Osteoblast (primary cell): ENCODE measurements at regions not wholly inside any gene's neighbourhood (a gene's known extent, or its start where the extent isn't known, plus 50 kb on each side); places are given as distances from the start of the nearest gene placed in this dataset.
"Not testable (repeated sequence)": the region's sequence is repeated elsewhere in the genome, so short reads cannot be mapped to it uniquely, and the experiment has no call there.

Experiments used
- DNase-seq: peaks from one replicate; pipeline ENCODE4 v3.0.0; 2011; ENCODE audit warnings: low spot score, mixed read lengths; ENCODE audit not compliant: insufficient read length; ENCODE audit errors: missing footprints
- H2AFZ ChIP-seq: 2 replicates; pipeline ENCODE4 v1.6.0; 2011; ENCODE audit warnings: mild to moderate bottlenecking, low read length
- H3K27ac ChIP-seq: 2 replicates; pipeline ENCODE4 v1.5.1; 2011; ENCODE audit warnings: mild to moderate bottlenecking, low read depth, low read length, moderate library complexity
- H3K27me3 ChIP-seq: 2 replicates; pipeline ENCODE4 v1.6.0; 2012; ENCODE audit warnings: mild to moderate bottlenecking, control low read depth, inconsistent platforms, low read length, moderate library complexity; ENCODE audit not compliant: insufficient read depth
- H3K36me3 ChIP-seq: 2 replicates; pipeline ENCODE4 v1.5.1; 2011; ENCODE audit warnings: mild to moderate bottlenecking, low read length, control low read depth, moderate library complexity; ENCODE audit not compliant: insufficient read depth
- H3K4me1 ChIP-seq: 2 replicates; pipeline ENCODE4 v1.5.1; 2011; ENCODE audit warnings: mild to moderate bottlenecking, low read length, control low read depth, moderate library complexity; ENCODE audit not compliant: insufficient read depth
- H3K4me2 ChIP-seq: 2 replicates; pipeline ENCODE4 v1.6.0; 2011; ENCODE audit warnings: mild to moderate bottlenecking, low read length; ENCODE audit not compliant: insufficient read depth
- H3K4me3 ChIP-seq: fragments of 200-600 bp; sonication (generic); 3 replicates; pipeline ENCODE4 v1.5.1; 2012; ENCODE audit warnings: mild to moderate bottlenecking, low read length, inconsistent platforms; ENCODE audit not compliant: insufficient read depth
- H3K79me2 ChIP-seq: 2 replicates; pipeline ENCODE4 v1.6.0; 2012; ENCODE audit warnings: mild to moderate bottlenecking, low read length, control low read depth, inconsistent platforms; ENCODE audit not compliant: insufficient read depth
- H3K9me3 ChIP-seq: 2 replicates; pipeline ENCODE4 v1.5.1; 2011; ENCODE audit warnings: low read depth, low read length, control low read depth
- H4K20me1 ChIP-seq: 2 replicates; pipeline ENCODE4 v1.6.0; 2012; ENCODE audit warnings: mild to moderate bottlenecking, low read length, control low read depth; ENCODE audit not compliant: insufficient read depth

GRCh38 chr4:49117951-49118350 is 131.9 kb downstream of the CWH43 start:
- not testable (repeated sequence) for DNase-seq, H3K27ac ChIP-seq, H3K4me1 ChIP-seq, H3K27me3 ChIP-seq, H3K4me2 ChIP-seq, H3K4me3 ChIP-seq, H3K79me2 ChIP-seq, H4K20me1 ChIP-seq, H3K36me3 ChIP-seq, H2AFZ ChIP-seq
- H3K9me3 ChIP-seq = peaks cover 33% of the 10 kb centered on the region

GRCh38 chr4:49118379-49119212 is 132.5 kb downstream of the CWH43 start:
- H3K36me3 ChIP-seq, H2AFZ ChIP-seq, DNase-seq, H3K79me2 ChIP-seq, H3K4me1 ChIP-seq, H4K20me1 ChIP-seq, H3K4me2 ChIP-seq, H3K27me3 ChIP-seq, H3K4me3 ChIP-seq, H3K27ac ChIP-seq: not testable (repeated sequence)
- H3K9me3 ChIP-seq = peaks cover 33% of the 10 kb centered on the region

- H3K79me2 ChIP-seq, H3K36me3 ChIP-seq, H3K27me3 ChIP-seq, H3K4me1 ChIP-seq, DNase-seq, H2AFZ ChIP-seq, H4K20me1 ChIP-seq, H3K27ac ChIP-seq, H3K4me2 ChIP-seq, H3K4me3 ChIP-seq: not testable (repeated sequence)
- H3K9me3 ChIP-seq = peaks cover 33% of the 10 kb centered on the region
Observed at GRCh38 chr4:49119345-49119744, 133.3 kb downstream of the CWH43 start.

GRCh38 chr4:49120042-49120779 is 134.1 kb downstream of the CWH43 start:
- H3K27me3 ChIP-seq, H2AFZ ChIP-seq, DNase-seq, H3K36me3 ChIP-seq, H3K27ac ChIP-seq, H3K4me2 ChIP-seq, H4K20me1 ChIP-seq, H3K4me3 ChIP-seq, H3K4me1 ChIP-seq, H3K79me2 ChIP-seq: not testable (repeated sequence)
- H3K9me3 ChIP-seq = peaks cover 30% of the 10 kb centered on the region

GRCh38 chr4:49120804-49121203 is 134.7 kb downstream of the CWH43 start:
- H3K79me2 ChIP-seq, H3K4me2 ChIP-seq, H3K4me1 ChIP-seq, H3K27me3 ChIP-seq, DNase-seq, H3K36me3 ChIP-seq, H3K27ac ChIP-seq, H2AFZ ChIP-seq, H4K20me1 ChIP-seq, H3K4me3 ChIP-seq: not testable (repeated sequence)
- peaks cover 28% of the 10 kb centered on the region for H3K9me3 ChIP-seq

- not testable (repeated sequence) for H3K79me2 ChIP-seq, H2AFZ ChIP-seq, H3K4me2 ChIP-seq, H3K9me3 ChIP-seq, H3K27me3 ChIP-seq, H3K4me1 ChIP-seq, H3K4me3 ChIP-seq, H3K27ac ChIP-seq, H3K36me3 ChIP-seq, H4K20me1 ChIP-seq, DNase-seq
Observed at GRCh38 chr4:49126443-49126842, 140.4 kb downstream of the CWH43 start.

- not testable (repeated sequence) for H3K9me3 ChIP-seq, H3K79me2 ChIP-seq, H4K20me1 ChIP-seq, H3K4me1 ChIP-seq, H3K27ac ChIP-seq, DNase-seq, H2AFZ ChIP-seq, H3K4me2 ChIP-seq, H3K27me3 ChIP-seq, H3K4me3 ChIP-seq, H3K36me3 ChIP-seq
Observed at GRCh38 chr4:49126858-49127257, 140.8 kb downstream of the CWH43 start.

GRCh38 chr4:49129385-49129784 is 143.3 kb downstream of the CWH43 start:
- not testable (repeated sequence) for H3K79me2 ChIP-seq, H3K9me3 ChIP-seq, H4K20me1 ChIP-seq, H2AFZ ChIP-seq, H3K27me3 ChIP-seq, H3K4me3 ChIP-seq, H3K4me2 ChIP-seq, DNase-seq, H3K27ac ChIP-seq, H3K36me3 ChIP-seq, H3K4me1 ChIP-seq

GRCh38 chr4:49129870-49130269 is 143.8 kb downstream of the CWH43 start:
- not testable (repeated sequence) for H3K9me3 ChIP-seq, H3K4me3 ChIP-seq, H3K4me1 ChIP-seq, H3K4me2 ChIP-seq, H3K79me2 ChIP-seq, H3K27ac ChIP-seq, H2AFZ ChIP-seq, H4K20me1 ChIP-seq, DNase-seq, H3K27me3 ChIP-seq, H3K36me3 ChIP-seq
